ENCODE measurements at regions not wholly inside any gene's neighbourhood (a gene's known extent, or its start where the extent isn't known, plus 50 kb on each side); places are given as distances from the start of the nearest gene placed in this dataset.

- DNase-seq (ENCODE audit: low spot score): no peak
- H3K36me3 ChIP-seq (ENCODE audit: insufficient read depth, low read length): no peaks in the 10 kb centered on the region
- H3K4me3 ChIP-seq (ENCODE audit: low read depth, low read length, poor library complexity, severe bottlenecking): no peak overlapping the region
- no peaks in the 10 kb centered on the region for H3K9me3 ChIP-seq (ENCODE audit: low read length)
- H2AFZ ChIP-seq (ENCODE audit: low read length): no peak overlapping the region
- ChIA-PET CTCF (ENCODE audit: unreplicated experiment) (no interaction called here), POLR2A (no interaction called here)
- H3K79me2 ChIP-seq (ENCODE audit: insufficient read depth, low read depth, low read length): no peaks in the 10 kb centered on the region
- no TSS peak for BruUV-seq (replicated peaks)
- intact Hi-C loops (cut with micrococcal nuclease; ENCODE audit: unreplicated experiment): no loop called here
- no peaks in the 10 kb centered on the region for H4K20me1 ChIP-seq (ENCODE audit: insufficient read depth, low read length)
- H3K4me1 ChIP-seq (ENCODE audit: insufficient read depth, low read length, poor library complexity, severe bottlenecking): no peaks in the 10 kb centered on the region
- H3K27ac ChIP-seq (ENCODE audit: low read depth, low read length, poor library complexity, severe bottlenecking): no peak overlapping the region
- TF ChIP-seq EZH2phosphoT487 (IDR thresholded peaks at IDR 0.05; ENCODE audit: borderline replicate concordance, low read depth, low read length): no peak
- TF ChIP-seq, protein P1, sequence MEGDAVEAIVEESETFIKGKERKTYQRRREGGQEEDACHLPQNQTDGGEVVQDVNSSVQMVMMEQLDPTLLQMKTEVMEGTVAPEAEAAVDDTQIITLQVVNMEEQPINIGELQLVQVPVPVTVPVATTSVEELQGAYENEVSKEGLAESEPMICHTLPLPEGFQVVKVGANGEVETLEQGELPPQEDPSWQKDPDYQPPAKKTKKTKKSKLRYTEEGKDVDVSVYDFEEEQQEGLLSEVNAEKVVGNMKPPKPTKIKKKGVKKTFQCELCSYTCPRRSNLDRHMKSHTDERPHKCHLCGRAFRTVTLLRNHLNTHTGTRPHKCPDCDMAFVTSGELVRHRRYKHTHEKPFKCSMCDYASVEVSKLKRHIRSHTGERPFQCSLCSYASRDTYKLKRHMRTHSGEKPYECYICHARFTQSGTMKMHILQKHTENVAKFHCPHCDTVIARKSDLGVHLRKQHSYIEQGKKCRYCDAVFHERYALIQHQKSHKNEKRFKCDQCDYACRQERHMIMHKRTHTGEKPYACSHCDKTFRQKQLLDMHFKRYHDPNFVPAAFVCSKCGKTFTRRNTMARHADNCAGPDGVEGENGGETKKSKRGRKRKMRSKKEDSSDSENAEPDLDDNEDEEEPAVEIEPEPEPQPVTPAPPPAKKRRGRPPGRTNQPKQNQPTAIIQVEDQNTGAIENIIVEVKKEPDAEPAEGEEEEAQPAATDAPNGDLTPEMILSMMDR (conservative IDR thresholded peaks at IDR 0.05; ENCODE audit: low read length): no peak
- H3K9me2 ChIP-seq (ENCODE audit: insufficient read depth, low read length): no peaks in the 10 kb centered on the region
- H3K4me2 ChIP-seq (ENCODE audit: low read length): no peak overlapping the region
Measured at GRCh38 chr1:203419558-203419957, 56.0 kb upstream of the PRELP start.

- H3K4me3 ChIP-seq (ENCODE audit: low read depth, low read length, poor library complexity, severe bottlenecking): no peak overlapping the region
- DNase-seq (ENCODE audit: low spot score): no peak
- TF ChIP-seq EZH2phosphoT487 (IDR thresholded peaks at IDR 0.05; ENCODE audit: borderline replicate concordance, low read depth, low read length): no peak
- TF ChIP-seq, protein P1 (conservative IDR thresholded peaks at IDR 0.05; ENCODE audit: low read length): no peak
- no peak overlapping the region for H3K27ac ChIP-seq (ENCODE audit: low read depth, low read length, poor library complexity, severe bottlenecking)
- H3K9me2 ChIP-seq (ENCODE audit: insufficient read depth, low read length): no peaks in the 10 kb centered on the region
- ChIA-PET POLR2A (no interaction called here), CTCF (ENCODE audit: unreplicated experiment) (no interaction called here)
- no peak overlapping the region for H2AFZ ChIP-seq (ENCODE audit: low read length)
- no peaks in the 10 kb centered on the region for H3K79me2 ChIP-seq (ENCODE audit: insufficient read depth, low read depth, low read length)
- H3K4me1 ChIP-seq (ENCODE audit: insufficient read depth, low read length, poor library complexity, severe bottlenecking): no peaks in the 10 kb centered on the region
- no TSS peak for BruUV-seq (replicated peaks)
- intact Hi-C loops (cut with micrococcal nuclease; ENCODE audit: unreplicated experiment): no loop called here
- no peaks in the 10 kb centered on the region for H4K20me1 ChIP-seq (ENCODE audit: insufficient read depth, low read length)
- H3K4me2 ChIP-seq (ENCODE audit: low read length): no peak overlapping the region
- no peaks in the 10 kb centered on the region for H3K36me3 ChIP-seq (ENCODE audit: insufficient read depth, low read length)
- no peaks in the 10 kb centered on the region for H3K9me3 ChIP-seq (ENCODE audit: low read length)
Measured at GRCh38 chr1:203420263-203420662, 55.3 kb upstream of the PRELP start.

- Histone ChIP-seq H3K9me3 (ENCODE audit: low read length) (no peaks in the 10 kb centered on the region), H3K9me2 (ENCODE audit: insufficient read depth, low read length) (no peaks in the 10 kb centered on the region), H3K79me2 (ENCODE audit: insufficient read depth, low read depth, low read length) (no peaks in the 10 kb centered on the region), H3K4me3 (ENCODE audit: low read depth, low read length, poor library complexity, severe bottlenecking) (no peak overlapping the region), H3K4me1 (ENCODE audit: insufficient read depth, low read length, poor library complexity, severe bottlenecking) (peaks cover 10% of the 10 kb centered on the region), H4K20me1 (ENCODE audit: insufficient read depth, low read length) (no peaks in the 10 kb centered on the region), H2AFZ (ENCODE audit: low read length) (no peak overlapping the region), H3K36me3 (ENCODE audit: insufficient read depth, low read length) (no peaks in the 10 kb centered on the region), H3K4me2 (ENCODE audit: low read length) (no peak overlapping the region), H3K27ac (ENCODE audit: low read depth, low read length, poor library complexity, severe bottlenecking) (no peak overlapping the region)
- no peak for TF ChIP-seq EZH2phosphoT487 (IDR thresholded peaks at IDR 0.05; ENCODE audit: borderline replicate concordance, low read depth, low read length)
- TF ChIP-seq, protein P1 (conservative IDR thresholded peaks at IDR 0.05; ENCODE audit: low read length): no peak
- BruUV-seq (replicated peaks): no TSS peak
- ChIA-PET CTCF (ENCODE audit: unreplicated experiment) (no interaction called here), POLR2A (no interaction called here)
- DNase-seq (ENCODE audit: low spot score): no peak
- intact Hi-C loops (cut with micrococcal nuclease; ENCODE audit: unreplicated experiment): no loop called here
Measured at GRCh38 chr1:203421246-203421645, 54.4 kb upstream of the PRELP start.

Data from OCI-LY7 (cell line).